Superior temporal gyrus (tissue), 1 donor: ENCODE measurements at regions not wholly inside any gene's neighbourhood (a gene's known extent, or its start where the extent isn't known, plus 50 kb on each side); places are given as distances from the start of the nearest gene placed in this dataset.

Experiments
- DNase-seq: peaks from one replicate; pipeline ENCODE4 v3.0.0-alpha.2; 2016; ENCODE audit errors: extremely low spot score

- DNase-seq = no peak
These were observed 1113.1 kb downstream of the FAT4 start for GRCh38 chr4:126427853-126428252.

DNA sequence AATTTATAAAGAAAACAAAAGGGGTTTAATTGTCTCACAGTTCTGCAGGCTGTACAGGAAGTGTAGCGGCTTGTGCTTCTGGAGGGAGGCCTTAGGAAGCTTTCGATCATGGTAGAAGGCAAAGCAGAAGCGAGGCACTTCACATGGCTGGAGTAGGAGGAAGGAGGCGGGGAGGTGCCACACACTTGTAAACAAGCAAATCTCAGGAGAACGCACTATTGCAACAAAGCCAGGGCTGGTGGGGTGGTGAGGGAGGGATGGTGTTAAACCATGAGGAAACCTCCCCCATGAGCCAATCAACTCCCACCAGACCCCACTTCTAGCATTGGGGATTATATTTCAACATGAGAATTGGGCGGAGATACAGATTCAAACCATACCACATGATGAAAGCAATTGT, 1116.3 kb downstream of the FAT4 start:
- DNase-seq = no peak

- no peak for DNase-seq
These were observed 1120.7 kb downstream of the FAT4 start for GRCh38 chr4:126435491-126435890.

DNA sequence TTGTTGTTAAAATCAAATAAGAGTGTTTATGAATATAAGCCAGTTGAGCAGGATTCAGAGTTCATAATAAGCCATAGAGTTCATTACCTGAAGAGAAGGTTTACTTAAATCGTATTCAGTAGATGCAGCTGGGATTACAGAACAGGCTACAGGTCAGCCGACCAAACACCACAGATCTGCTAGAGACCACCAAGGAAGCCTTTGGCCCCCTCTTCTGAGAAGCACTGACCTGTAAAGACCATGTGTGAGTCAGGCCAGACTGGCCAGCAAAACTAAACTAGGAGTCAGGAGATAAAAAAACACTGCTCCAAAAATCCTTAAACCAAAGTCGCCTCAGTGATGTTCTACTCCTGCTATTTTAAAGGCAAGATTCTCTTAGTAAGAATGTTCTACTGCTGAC, 1125.5 kb downstream of the FAT4 start:
- no peak for DNase-seq

- DNase-seq = no peak
These were observed 1126.6 kb downstream of the FAT4 start for GRCh38 chr4:126441173-126442035.

- no peak for DNase-seq
These were observed 1130.8 kb downstream of the FAT4 start for GRCh38 chr4:126445596-126445995.

DNA sequence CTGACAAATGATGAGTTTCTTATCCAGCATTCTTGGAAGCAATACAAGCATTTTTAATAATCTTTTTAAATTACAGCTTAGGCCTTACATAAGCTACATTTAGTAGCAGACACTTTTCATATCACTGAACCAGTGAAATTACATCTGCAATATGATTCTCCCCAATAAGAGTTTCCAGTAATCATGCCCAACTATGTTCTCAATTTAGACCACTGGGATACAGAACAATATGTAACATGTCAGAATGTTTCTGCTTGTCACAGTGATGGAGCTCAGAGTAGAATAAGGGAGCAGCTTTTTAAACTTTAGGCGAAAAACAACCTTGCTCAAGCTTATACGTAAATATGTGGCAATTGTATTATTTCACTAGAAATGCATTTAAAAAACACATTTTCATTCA, 1132.2 kb downstream of the FAT4 start:
- no peak for DNase-seq

- no peak for DNase-seq
These were observed 1133.5 kb downstream of the FAT4 start for GRCh38 chr4:126448086-126448845.

DNA sequence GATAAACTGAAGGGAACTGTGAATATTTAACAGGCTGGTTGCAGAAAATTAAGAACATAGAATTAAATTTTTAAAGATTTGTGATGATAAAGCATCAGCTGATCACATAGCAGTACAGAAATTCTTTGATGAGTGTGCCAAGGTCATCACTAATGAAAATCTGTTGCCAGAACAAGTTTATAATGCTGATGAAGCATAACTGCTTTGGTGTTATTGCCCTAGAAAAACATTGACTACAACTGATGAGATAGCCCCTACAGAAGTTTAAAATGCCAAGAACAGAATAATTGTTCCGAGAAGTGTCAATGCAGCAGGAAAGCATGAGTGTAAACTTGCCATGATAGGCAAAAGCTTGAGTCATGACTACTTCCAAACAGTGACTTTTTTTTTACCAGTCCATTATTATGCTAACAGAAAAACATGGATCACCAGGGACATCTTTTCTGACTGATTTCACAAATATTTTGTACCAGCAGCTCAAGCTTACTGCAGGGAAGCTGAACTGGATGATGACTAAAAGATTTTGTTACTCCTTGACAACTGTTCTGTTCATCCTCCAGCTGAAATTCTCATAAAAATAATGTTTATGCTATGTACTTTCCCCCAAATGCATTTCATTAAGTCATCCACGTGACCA, 1136.6 kb downstream of the FAT4 start:
- no peak for DNase-seq

- DNase-seq = no peak
These were observed 1141.1 kb downstream of the FAT4 start for GRCh38 chr4:126455865-126456264.

DNA sequence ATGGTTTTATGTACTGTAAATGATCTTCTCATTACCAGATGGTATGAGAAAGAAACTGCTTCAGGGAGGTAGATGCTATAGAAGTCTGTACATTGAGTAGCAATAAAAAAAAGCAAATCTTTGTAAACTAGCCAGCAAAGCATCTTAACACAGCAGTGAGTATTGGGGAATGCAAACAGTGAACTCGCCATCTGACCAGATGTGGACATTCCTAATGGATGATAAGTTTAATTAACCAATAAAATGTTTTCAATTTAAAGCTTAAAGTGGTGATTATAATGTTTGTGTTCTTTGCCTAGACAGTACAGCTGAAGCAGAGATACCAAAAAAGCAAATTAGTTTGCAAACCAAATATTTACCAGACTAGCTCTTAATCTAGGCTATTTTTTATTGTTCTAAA, 1144.2 kb downstream of the FAT4 start:
- DNase-seq = no peak

DNA sequence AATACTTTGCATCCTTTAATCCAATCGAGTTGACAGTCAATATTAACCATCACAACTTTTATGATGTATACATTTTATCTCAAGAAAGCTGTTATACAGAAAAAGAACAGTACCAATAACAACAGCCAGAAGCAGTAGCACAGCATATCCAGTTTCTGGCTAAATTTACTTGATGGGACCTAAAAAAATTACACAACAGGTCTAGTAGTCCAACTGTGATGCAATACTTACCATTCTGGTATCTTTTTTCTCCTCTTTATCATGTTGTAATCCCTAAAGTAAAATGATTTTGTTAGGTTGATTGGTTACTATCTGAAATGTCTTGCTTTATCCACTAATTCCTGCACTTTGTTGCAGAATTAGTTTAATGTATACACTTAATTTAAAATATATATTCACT, 1150.6 kb downstream of the FAT4 start:
- DNase-seq = no peak

DNA sequence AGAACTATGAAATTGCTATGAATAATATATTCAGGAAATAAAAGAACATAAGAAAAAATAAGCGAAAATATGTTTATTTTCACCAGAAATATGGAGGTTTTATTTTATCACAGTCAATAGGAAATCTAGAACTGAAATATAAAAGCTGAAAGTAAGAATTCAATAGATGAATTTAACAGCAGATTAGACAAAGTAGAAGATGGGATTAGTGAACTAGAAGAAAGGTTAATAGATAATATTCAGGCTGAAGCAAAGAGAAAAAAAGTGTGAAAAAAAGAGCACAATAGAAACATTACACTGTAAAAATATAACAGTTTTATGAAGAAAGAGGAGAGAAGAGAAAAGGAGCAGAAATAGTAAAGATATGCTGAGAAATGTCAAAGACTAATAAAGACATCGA, 1152.1 kb downstream of the FAT4 start:
- no peak for DNase-seq

GRCh38 chr4:126468144-126468543, 1153.4 kb downstream of the FAT4 start:
- DNase-seq = no peak

DNA sequence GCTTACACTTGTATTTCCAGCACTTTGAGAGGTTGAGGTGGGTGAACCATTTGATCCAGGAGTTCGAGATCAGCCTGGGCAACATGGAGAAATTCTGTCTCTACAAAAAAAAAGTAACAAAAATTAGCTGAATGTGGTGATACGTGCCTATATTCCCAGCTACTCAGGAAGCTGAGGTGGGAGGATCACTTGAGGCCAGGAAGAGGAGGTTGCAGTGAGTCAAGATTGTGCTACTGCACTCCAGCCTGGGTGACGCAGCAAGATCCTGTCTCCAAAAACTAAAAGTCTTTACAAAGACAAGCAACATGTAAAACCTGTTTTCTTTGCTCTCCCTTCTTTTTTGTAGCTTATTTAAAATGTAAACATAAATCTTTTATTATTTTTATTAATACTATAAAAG, 1156.1 kb downstream of the FAT4 start:
- DNase-seq = no peak

- DNase-seq = no peak
These were observed 1157.0 kb upstream of the INTU start for GRCh38 chr4:126475730-126476129.

DNA sequence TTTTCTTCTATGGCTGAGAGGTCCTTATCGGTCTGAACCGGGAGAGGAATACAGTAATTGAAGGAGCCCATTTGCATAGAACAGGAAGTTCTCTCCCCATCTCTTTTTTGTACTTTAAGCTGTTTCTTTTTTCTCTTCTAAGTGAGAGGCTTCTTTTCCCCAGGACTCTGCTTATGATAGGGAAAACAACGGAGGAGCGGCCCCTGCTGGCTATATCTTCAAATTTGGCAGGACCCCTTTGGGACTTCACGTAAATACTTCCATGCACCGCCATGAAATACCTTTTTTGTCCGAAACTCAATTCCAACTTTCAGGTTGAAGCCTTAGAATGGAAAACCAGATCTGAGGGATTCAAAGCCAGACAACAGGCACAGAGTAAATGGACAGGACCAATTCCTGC, 1153.0 kb upstream of the INTU start:
- DNase-seq = no peak

DNA sequence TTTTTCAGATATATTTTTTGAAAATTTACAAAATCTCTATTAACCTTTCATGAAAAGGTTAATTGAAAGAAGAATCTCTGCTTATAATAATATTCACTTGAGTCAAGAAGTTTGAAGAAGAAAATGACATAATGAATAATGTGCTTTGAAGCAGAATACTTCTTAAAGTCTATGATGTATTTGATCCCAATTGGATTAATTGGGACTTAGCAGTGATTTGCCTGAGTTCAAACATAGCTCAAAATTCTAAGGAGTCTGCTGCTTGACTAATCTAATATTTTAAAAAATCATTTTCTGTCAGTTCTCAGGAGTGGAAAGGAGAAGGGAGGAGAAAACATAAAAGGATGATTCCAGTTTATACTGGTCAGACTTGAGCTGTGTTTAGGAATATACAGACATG, 1150.4 kb upstream of the INTU start:
- DNase-seq = no peak

DNA sequence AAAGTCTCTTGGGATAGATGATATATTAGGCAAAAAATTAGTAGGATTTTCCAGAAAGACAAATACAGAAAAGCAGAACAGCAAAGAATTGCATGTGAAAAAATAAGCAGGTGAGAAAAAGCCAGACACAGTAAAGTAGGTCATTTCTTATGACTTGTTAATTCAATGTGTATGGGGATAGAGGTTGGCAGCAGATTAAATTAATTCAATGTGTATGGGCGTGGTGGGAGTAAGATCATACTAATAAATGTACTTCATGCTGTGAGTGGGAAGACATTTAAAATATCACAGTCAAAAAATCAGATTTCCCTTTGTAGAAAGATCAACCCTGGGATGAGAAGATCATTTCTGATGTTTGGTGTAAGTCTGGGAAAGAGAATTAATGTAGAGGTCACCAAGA, 1146.4 kb upstream of the INTU start:
- DNase-seq = no peak

DNA sequence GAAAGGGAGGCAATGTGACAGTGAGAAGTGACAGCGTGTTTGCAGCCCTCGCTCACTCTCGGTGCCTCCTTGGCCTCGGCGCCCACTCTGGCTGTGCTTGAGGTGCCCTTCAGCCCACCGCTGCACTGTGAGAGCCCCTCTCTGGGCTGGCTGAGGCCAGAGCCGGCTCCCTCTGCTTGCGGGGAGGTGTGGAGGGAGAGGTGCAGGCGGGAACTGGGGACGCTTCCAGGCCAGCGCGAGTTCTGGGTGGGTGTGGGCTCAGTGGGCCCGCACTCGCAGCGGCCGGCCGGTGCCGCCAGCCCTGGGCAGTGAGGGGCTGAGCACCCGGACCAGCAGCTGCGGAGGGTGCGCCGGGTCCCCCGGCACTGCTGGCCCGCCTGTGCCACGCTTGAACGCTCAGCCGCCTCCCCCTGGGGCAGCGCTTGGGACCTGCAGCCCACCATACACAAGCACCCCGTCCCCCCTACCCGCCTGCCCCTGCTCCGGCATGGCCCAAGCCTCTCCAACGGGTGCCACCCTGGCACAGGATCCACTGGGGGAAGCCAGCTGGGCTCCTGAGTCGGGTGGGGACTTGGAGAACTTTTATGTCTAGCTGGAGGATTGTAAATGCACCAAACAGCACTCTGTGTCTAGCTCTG, 1142.8 kb upstream of the INTU start:
- DNase-seq = no peak

DNA sequence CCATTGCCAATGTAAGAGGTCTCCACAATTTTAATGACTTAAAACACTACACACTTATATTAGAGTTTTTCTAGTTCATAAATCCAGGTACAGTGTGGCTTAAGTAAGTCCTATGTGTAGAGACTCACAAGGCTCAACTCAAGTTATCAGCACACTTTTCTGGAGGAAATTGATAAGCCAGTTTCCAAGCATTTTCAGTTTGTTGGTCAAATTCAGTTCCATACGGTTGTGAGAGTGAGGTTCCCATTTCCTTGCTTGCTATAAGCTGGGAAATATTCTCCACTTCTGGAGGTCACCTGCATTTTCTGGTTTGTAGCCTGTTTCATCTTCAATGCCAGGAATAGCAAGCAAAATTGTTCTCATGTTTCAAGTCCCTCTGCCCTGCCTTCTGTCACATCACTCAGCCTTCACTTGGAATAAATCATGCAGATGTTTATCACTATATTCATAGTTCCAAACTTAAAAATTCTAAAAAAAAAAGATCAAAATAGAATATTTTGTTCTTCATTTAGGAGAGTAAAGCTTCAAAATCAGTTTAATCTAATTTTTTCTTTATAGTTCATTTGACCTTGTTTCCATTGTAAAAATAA, 1137.5 kb upstream of the INTU start:
- no peak for DNase-seq

DNA sequence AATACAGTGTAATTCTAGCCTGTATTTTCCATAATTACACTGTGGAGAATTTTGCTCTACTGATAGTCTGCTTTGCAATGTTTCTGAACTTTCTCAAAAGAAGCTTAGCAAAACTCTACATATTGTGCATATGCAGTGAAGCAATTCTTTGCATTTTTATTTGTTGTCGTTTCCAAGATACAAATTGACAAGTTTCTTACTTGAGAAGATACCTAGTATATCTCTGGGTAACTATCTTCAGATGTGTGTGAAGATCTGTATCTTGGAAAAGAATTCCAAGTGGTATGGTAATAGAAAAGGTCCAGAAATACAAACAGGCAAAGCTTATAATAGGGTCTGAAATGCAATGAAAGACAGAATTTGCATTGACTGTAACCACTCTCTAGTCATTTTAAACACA, 1119.8 kb upstream of the INTU start:
- DNase-seq = no peak
